HG03135 (cell line): ENCODE measurements at regions not wholly inside any gene's neighbourhood (a gene's known extent, or its start where the extent isn't known, plus 50 kb on each side); places are given as distances from the start of the nearest gene placed in this dataset.

ENCODE experiments used
- ATAC-seq: cut with Tn5 transposase; IDR thresholded peaks from one replicate; pipeline ENCODE4 v1.9.1; 2021; ENCODE audit warnings: mild to moderate bottlenecking, moderate library complexity; ENCODE audit not compliant: unreplicated experiment

DNA sequence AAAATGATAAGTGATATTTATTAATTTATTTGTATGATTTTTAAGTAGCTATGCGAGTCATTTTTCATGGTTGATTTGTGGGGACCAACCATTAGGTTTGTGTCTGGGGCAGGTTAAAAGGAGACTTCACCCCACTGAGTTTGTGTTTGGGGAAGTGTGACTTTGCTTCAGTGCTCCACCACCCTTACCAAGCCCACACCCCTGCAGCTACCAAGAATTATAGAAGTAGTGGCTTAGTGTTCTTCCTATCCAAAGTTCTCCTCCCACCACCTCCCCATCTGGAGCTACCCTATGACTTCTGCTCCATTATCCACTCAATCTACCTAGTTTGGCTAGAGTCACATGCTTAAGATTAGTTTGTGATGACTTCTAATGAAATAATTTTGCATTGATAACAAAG, 182.1 kb upstream of the ZEB2 start:
- no peak for ATAC-seq

GRCh38 chr2:144701259-144701658, 181.3 kb upstream of the ZEB2 start:
- ATAC-seq = no peak

DNA sequence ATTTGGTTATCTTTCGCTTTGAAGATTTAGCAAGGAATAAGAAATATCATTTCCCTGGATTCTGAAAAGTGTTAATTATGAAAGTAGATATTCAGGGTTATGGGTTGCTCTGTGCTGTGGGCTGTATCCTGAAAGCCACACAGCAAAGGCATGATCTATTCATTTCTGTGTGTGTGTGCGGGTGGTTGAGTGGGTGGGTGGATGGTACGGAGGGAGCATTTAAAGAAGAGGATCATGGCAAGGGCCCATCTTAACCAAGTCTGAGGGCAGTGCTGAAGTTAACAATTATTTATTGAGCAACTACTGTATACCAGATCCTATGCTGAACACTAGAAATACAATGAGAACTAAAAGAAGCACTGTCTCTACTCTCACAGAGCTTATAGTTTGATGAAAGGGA, 178.2 kb upstream of the ZEB2 start:
- ATAC-seq = no peak

DNA sequence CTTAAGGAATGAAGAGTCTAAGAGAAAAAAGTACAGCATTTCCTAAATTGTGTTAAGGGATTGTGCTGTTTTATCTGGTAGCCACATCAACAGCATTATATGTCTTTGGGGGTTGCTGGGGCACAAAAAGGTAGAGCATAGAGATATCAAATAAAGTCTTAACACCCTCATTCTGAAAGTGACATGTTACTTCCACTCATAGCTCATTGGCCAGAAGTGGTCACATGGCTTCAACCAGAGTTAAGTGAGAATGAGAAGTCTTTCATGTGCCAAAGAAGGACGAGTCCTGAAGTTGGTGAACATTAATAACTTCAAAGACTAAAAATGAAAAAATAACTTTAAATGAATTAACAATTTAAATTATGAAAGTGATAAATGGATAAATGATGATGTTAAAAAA, 175.7 kb upstream of the ZEB2 start:
- no peak for ATAC-seq

- ATAC-seq = no peak
Observed at GRCh38 chr2:144694456-144694855, 174.5 kb upstream of the ZEB2 start.

DNA sequence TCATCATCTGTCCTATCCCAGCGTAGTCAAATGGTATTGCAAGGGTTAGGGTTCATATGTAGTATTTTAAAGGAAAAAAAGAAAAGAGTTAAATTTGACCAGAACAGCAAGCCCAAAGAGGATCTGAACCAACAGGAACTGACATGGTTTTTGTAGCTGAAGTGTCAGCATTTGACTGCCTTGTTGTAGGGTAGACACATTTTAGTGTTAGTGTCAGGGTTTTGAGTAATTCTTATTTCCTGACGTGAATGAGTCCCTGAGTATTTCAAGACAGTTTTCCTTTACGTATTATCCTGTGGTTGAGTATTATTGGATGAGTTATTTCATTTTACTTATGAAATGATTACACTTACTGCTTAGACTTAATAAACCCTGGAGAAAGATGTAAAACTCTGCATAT, 173.3 kb upstream of the ZEB2 start:
- no peak for ATAC-seq

GRCh38 chr2:144692661-144693060, 172.7 kb upstream of the ZEB2 start:
- ATAC-seq = no peak

DNA sequence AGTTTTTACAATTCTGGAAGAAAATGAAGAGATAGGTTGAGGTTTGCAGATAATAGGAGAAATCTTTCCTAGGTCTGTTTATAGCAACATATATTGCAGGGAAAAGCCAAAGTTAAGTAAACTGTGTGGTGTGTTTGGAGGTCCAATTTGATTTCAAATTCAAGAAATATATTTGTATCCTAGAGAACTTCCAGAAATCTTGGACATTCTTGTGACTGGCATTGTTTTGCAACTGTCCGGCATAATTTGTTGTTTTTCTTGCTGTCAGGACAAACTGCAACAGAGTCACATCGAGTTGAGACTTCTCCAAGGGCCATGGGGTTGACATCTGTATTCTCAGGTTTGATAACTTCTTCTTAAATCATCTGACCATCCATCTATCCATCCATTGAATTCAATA, 170.9 kb upstream of the ZEB2 start:
- ATAC-seq = no peak

GRCh38 chr2:144686518-144687215, 166.7 kb upstream of the ZEB2 start:
- no peak for ATAC-seq

GRCh38 chr2:144683966-144684365, 164.0 kb upstream of the ZEB2 start:
- ATAC-seq = no peak

DNA sequence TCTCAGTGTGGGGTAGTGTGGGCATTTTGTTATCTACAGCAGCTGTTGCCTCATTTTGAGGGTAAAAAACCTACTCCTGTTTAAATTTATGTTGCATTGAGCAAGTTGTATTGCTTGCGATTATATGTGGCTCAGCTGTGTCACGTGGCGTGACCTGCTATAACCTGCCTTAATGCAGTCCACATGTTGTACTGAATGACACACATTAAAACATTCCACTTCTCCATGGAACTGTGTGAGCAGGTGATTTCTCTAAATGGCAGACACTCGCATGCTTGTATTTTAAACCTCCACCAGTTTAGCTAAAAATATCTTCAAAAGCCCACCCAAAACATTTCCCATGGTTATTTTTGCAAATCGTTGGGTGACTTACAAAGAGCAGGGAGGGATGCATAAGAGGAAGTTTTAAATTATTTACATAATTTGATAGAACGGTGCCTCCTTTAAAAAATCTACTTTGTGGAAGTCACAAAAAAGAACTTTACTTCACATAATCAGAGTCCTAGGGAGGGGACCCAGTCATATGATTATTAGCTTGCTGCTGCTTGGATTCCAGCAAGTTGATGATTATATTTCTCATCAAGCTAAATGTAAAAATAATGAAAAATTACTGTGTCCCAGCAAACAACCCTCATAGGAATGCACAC, 163.3 kb upstream of the ZEB2 start:
- no peak for ATAC-seq

GRCh38 chr2:144682248-144682647, 162.3 kb upstream of the ZEB2 start:
- ATAC-seq = no peak

- no peak for ATAC-seq
Observed at GRCh38 chr2:144681389-144681788, 161.5 kb upstream of the ZEB2 start.

- no peak for ATAC-seq
Observed at GRCh38 chr2:144679942-144680341, 160.0 kb upstream of the ZEB2 start.

DNA sequence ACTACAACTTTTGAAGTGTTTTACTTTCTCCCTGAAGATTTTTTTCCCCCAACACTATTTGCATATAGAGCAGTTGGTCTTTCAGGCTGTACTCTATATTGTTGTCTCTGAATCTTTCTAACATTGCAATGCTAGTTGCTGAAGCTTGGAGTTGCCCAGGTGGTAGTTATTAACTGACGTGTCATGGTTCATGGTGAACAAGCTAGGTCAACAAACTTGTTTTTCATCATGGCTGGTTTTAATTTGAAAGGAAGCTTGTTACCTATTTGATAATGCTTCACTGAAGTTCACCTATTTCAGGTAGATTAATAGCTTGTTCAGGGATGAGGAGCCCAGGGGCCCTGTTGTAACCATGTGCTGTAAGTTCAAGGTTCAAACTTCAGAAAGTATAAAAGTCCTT, 158.8 kb upstream of the ZEB2 start:
- ATAC-seq = no peak

- no peak for ATAC-seq
Observed at GRCh38 chr2:144675731-144676130, 155.8 kb upstream of the ZEB2 start.

DNA sequence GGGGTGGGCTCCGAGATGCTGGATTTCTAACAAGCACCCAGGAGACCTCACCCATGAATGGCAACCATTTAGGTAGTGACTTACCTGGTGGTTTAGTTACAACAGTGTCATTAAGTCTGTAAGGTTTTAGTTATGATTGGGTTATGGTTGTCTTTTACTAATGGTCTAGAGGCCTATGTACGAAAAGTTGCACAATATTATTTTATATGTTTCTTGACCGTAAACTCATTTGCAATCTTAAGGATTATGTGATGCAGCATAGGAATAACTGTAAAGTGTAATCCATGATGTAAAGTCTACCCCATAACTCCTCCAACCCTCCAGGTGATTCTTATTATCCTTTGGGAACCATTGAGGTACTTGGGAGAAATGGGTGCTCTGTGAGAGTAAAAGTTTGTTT, 155.4 kb upstream of the ZEB2 start:
- no peak for ATAC-seq

DNA sequence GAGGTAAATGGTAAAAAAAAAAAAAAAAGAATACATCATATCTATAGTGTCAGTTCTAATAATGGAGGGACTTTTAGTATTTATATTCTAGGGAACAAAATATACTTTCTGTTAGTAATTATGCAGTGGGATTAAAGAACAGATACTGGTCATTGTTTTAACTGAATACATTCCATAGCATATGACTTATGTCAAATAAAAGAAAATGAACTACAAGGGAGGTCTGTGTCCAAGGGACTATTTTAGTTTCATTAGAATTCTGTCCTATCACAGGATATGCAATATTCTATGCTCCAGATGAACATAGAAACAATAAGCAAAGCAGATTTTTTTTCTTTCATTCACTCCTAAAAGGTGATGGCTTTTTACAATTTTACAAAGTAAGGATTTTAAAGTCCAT, 154.2 kb upstream of the ZEB2 start:
- no peak for ATAC-seq

DNA sequence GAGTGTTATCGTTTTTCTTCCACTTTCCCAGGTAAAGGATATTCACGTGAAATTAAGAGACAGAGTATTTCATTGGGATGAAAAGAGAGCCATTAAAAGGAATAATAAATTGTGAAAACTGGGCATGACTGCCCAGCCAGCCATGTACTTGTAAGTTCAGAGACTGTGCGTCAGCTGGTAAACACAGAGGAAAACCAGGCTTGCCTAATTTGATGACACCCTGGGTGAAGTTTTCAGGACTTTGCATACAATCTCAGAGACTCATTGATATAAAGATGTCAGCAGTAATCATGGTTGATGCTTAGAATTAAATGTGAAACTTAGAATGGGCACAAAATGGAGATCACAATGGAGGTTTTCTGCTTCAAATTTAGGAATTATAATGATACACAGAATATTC, 153.5 kb upstream of the ZEB2 start:
- ATAC-seq = no peak

GRCh38 chr2:144671695-144672455, 152.0 kb upstream of the ZEB2 start:
- no peak for ATAC-seq

GRCh38 chr2:144670738-144671137, 150.8 kb upstream of the ZEB2 start:
- no peak for ATAC-seq

GRCh38 chr2:144670080-144670479, 150.2 kb upstream of the ZEB2 start:
- no peak for ATAC-seq
